ENCODE measurements at regions not wholly inside any gene's neighbourhood (a gene's known extent, or its start where the extent isn't known, plus 50 kb on each side); places are given as distances from the start of the nearest gene placed in this dataset.

DNA sequence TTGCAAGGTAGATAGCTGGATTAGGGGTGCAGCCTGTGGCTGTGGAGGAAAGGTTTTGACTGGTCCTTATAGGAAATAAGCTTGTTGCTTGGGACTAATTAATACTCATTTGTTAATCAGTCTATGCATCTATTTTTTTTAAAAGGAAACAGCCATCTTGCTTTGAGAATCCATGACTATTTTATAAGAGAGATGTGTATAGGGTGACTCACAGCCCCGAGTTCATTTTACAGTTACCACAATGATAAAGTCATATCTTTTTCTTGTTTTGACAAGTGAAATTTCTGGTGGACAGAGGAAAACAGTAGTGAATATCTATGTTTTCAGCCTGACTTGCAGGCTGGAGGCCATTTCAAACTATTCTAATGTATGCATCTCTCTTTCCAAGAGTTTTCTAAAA, 193.5 kb upstream of the CCDC68 start:
- TF ChIP-seq, protein P1, sequence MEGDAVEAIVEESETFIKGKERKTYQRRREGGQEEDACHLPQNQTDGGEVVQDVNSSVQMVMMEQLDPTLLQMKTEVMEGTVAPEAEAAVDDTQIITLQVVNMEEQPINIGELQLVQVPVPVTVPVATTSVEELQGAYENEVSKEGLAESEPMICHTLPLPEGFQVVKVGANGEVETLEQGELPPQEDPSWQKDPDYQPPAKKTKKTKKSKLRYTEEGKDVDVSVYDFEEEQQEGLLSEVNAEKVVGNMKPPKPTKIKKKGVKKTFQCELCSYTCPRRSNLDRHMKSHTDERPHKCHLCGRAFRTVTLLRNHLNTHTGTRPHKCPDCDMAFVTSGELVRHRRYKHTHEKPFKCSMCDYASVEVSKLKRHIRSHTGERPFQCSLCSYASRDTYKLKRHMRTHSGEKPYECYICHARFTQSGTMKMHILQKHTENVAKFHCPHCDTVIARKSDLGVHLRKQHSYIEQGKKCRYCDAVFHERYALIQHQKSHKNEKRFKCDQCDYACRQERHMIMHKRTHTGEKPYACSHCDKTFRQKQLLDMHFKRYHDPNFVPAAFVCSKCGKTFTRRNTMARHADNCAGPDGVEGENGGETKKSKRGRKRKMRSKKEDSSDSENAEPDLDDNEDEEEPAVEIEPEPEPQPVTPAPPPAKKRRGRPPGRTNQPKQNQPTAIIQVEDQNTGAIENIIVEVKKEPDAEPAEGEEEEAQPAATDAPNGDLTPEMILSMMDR (conservative IDR thresholded peaks at IDR 0.05; ENCODE audit: low read depth, low read length), result no peak
- TF ChIP-seq EZH2 (IDR thresholded peaks at IDR 0.05; ENCODE audit: low read length, unreplicated experiment) (no peak), EZH2phosphoT487 (IDR thresholded peaks at IDR 0.05; ENCODE audit: borderline replicate concordance, low read length) (no peak)

DNA sequence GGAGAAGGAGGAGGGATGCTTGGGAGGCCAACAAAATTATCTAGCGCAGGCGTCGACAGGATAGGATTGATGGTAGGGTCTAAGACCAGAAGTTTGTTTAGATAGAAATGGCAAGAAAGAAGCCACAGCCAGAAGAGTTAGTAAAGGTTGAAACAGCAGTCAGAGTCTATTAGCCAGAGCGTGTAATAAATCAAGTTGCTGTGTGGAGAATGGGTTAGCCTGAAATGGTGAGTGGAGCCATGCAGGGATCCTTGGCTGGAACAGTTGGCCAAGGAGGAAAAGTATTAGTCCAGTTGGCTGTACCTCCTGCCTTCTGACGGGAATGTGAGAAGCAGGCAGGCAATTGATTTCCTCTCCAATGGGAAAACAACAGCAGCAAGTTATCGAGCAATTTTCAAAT, 190.7 kb upstream of the CCDC68 start:
- no peaks in the 10 kb centered on the region for H4K20me1 ChIP-seq (ENCODE audit: low read length)
- no peak overlapping the region for H3K4me2 ChIP-seq (ENCODE audit: low read length)
- 0 out of 2 replicates have a peak, but pooled peaks cover 3% of the 10 kb centered on the region for H3K9me2 ChIP-seq (replicated peaks; ENCODE audit: low read length)
- no peaks in the 10 kb centered on the region for H3K79me2 ChIP-seq (ENCODE audit: low read length)
- H2AFZ ChIP-seq (ENCODE audit: low read length), result no peak overlapping the region
- H3K27me3 ChIP-seq (ENCODE audit: low read length), result no peaks in the 10 kb centered on the region
- no peak overlapping the region for H3K9ac ChIP-seq (ENCODE audit: low read length)
- ChIA-PET CTCF (no interaction called here), POLR2A (ENCODE audit: unreplicated experiment) (no interaction called here)
- TF ChIP-seq EZH2 (IDR thresholded peaks at IDR 0.05; ENCODE audit: low read length, unreplicated experiment) (no peak), EZH2phosphoT487 (IDR thresholded peaks at IDR 0.05; ENCODE audit: borderline replicate concordance, low read length) (no peak)
- TF ChIP-seq, protein P1 (conservative IDR thresholded peaks at IDR 0.05; ENCODE audit: low read depth, low read length), result no peak
- H3K36me3 ChIP-seq (ENCODE audit: low read depth, low read length), result no peaks in the 10 kb centered on the region
- ATAC-seq, result no peak
- no peaks in the 10 kb centered on the region for H3K9me3 ChIP-seq (ENCODE audit: low read length)
- no TSS peak for BruUV-seq (replicated peaks)
- H3F3A ChIP-seq (ENCODE audit: low read length, unreplicated experiment), result no peaks in the 10 kb centered on the region
- peaks cover 8% of the 10 kb centered on the region; the same call in 1 of the 2 replicates for H3K4me1 ChIP-seq (ENCODE audit: insufficient read depth, low read length)
- intact Hi-C loops (cut with micrococcal nuclease), result no loop called here
- no peak for DNase-seq
- no peak overlapping the region for H3K27ac ChIP-seq (ENCODE audit: low read length)
- no peak overlapping the region for H3K4me3 ChIP-seq (ENCODE audit: low read length)

More for the DNA sequence above, 193.5 kb upstream of the CCDC68 start:
- no peaks in the 10 kb centered on the region for H3K79me2 ChIP-seq (ENCODE audit: low read length)
- ChIA-PET CTCF (no interaction called here), POLR2A (ENCODE audit: unreplicated experiment) (no interaction called here)
- H3K4me1 ChIP-seq (ENCODE audit: insufficient read depth, low read length), result peaks cover 8% of the 10 kb centered on the region; the same call in 1 of the 2 replicates
- no peak overlapping the region for H3K4me3 ChIP-seq (ENCODE audit: low read length)
- BruUV-seq (replicated peaks), result no TSS peak
- no peaks in the 10 kb centered on the region for H3K9me3 ChIP-seq (ENCODE audit: low read length)
- no peak overlapping the region for H2AFZ ChIP-seq (ENCODE audit: low read length)
- intact Hi-C loops (cut with micrococcal nuclease), result no loop called here
- H3K27ac ChIP-seq (ENCODE audit: low read length), result no peak overlapping the region
- H3K27me3 ChIP-seq (ENCODE audit: low read length), result no peaks in the 10 kb centered on the region
- H3K36me3 ChIP-seq (ENCODE audit: low read depth, low read length), result no peaks in the 10 kb centered on the region
- no peaks in the 10 kb centered on the region for H4K20me1 ChIP-seq (ENCODE audit: low read length)
- H3K9ac ChIP-seq (ENCODE audit: low read length), result no peak overlapping the region
- H3K9me2 ChIP-seq (replicated peaks; ENCODE audit: low read length), result 0 out of 2 replicates have a peak, but pooled peaks cover 3% of the 10 kb centered on the region
- DNase-seq (peak; percentile 48), ATAC-seq (peak; percentile 87)
- no peak overlapping the region for H3K4me2 ChIP-seq (ENCODE audit: low read length)
- no peaks in the 10 kb centered on the region for H3F3A ChIP-seq (ENCODE audit: low read length, unreplicated experiment)

DNA sequence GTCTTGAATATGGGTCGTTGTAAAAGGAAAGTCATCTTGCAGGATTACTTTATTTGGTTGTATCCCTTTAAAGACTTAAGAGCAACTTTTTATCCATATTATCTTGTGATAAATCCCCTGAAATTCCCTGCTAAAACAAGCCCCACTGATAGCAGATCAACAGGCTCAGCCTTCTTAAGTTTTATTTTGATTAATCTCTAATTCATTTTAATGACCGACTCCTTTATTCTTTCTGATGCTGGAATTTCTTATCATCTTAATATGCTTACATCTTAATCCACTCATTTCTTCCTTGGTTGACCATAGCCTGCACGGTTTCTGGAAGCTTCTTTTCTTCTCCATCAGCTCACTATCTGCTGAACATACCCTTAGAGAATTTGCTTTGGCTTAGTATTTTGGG, 188.5 kb upstream of the CCDC68 start:
- DNase-seq (no peak), ATAC-seq (no peak)
- CTCF ChIA-PET, result no interaction called here
- intact Hi-C loops (cut with micrococcal nuclease), result no loop called here
- Histone ChIP-seq H3K27ac (ENCODE audit: low read length) (no peak overlapping the region), H3K9ac (ENCODE audit: low read length) (no peak overlapping the region), H3F3A (ENCODE audit: low read length, unreplicated experiment) (no peaks in the 10 kb centered on the region), H2AFZ (ENCODE audit: low read length) (no peak overlapping the region), H3K4me1 (ENCODE audit: insufficient read depth, low read length) (no peaks in the 10 kb centered on the region), H3K36me3 (ENCODE audit: low read depth, low read length) (no peaks in the 10 kb centered on the region), H3K9me3 (ENCODE audit: low read length) (no peaks in the 10 kb centered on the region), H4K20me1 (ENCODE audit: low read length) (no peaks in the 10 kb centered on the region), H3K79me2 (ENCODE audit: low read length) (no peaks in the 10 kb centered on the region), H3K27me3 (ENCODE audit: low read length) (no peaks in the 10 kb centered on the region), H3K9me2 (replicated peaks; ENCODE audit: low read length) (0 out of 2 replicates have a peak, but pooled peaks cover 3% of the 10 kb centered on the region), H3K4me2 (ENCODE audit: low read length) (no peak overlapping the region), H3K4me3 (ENCODE audit: low read length) (no peak overlapping the region)
- BruUV-seq (replicated peaks), result no TSS peak
- no peak for TF ChIP-seq EZH2phosphoT487 (IDR thresholded peaks at IDR 0.05; ENCODE audit: borderline replicate concordance, low read length)
- TF ChIP-seq, protein P1 (conservative IDR thresholded peaks at IDR 0.05; ENCODE audit: low read depth, low read length), result no peak
- TF ChIP-seq EZH2 (IDR thresholded peaks at IDR 0.05; ENCODE audit: low read length, unreplicated experiment), result no peak
- POLR2A ChIA-PET (ENCODE audit: unreplicated experiment), result no interaction called here
